ENCODE measurements at regions not wholly inside any gene's neighbourhood (a gene's known extent, or its start where the extent isn't known, plus 50 kb on each side); places are given as distances from the start of the nearest gene placed in this dataset.

DNA sequence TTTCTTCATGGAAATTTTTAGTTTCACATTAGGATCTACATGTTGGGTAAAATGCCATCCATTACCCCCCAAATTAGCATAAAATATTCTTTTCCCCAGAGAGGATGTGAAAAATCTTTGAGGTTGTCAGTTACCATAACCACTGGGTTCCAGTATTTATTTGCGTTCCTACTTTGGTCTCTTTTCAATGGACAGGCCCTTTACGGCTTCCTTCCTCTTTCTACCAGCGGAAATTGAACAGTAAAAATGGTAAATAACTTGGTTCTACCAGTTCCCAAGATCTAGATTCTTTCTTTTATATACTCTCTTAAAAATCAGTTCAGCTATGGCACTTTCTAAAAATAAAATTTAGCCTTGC lies 169.2 kb upstream of the APCDD1 start:
- TF ChIP-seq CTCF (conservative IDR thresholded peaks at IDR 0.05; ENCODE audit: low read length) (no peak), EZH2phosphoT487 (IDR thresholded peaks at IDR 0.05; ENCODE audit: borderline replicate concordance) (no peak)
